CD14-positive monocyte (primary cell): ENCODE measurements at regions not wholly inside any gene's neighbourhood (a gene's known extent, or its start where the extent isn't known, plus 50 kb on each side); places are given as distances from the start of the nearest gene placed in this dataset.

ENCODE experiments used
- DNase-seq, 3 donors: peaks; one replicate each; pipeline ENCODE4 v3.0.0-alpha.2; 2011 to 2022
- H2AFZ ChIP-seq: 2 replicates; pipeline ENCODE4 v1.6.0; 2012; ENCODE audit warnings: mild to moderate bottlenecking, low read depth, low read length, inconsistent platforms; ENCODE audit not compliant: insufficient read depth, poor library complexity, severe bottlenecking
- H3K27ac ChIP-seq, 2 donors: 1 replicate in 1 of 2; 2 replicates in 1 of 2; pipeline ENCODE4 v1.5.1; 2012 to 2013; ENCODE audit warnings: low read length in 2 of 2, control low read depth in 1 of 2, inconsistent platforms in 1 of 2, low read depth in 1 of 2, mild to moderate bottlenecking in 1 of 2
- H3K27me3 ChIP-seq, 2 donors: one replicate each; pipeline versions ENCODE4 v1.6.0 to v1.6.1; 2011 to 2013; ENCODE audit warnings: low read length in 2 of 2; ENCODE audit not compliant: control insufficient read depth in 2 of 2, insufficient read depth in 2 of 2
- H3K36me3 ChIP-seq, 2 donors: replicated peaks in 1 of 2; 1 replicate in 1 of 2; 2 replicates in 1 of 2; pipeline versions ENCODE4 v1.5.1 to v1.6.1; 2012 to 2013; ENCODE audit warnings: low read length in 2 of 2, control low read depth in 1 of 2, inconsistent platforms in 1 of 2, mild to moderate bottlenecking in 1 of 2; ENCODE audit not compliant: insufficient read depth in 2 of 2, control insufficient read depth in 1 of 2
- H3K4me1 ChIP-seq, 2 donors: 1 replicate in 1 of 2; 2 replicates in 1 of 2; pipeline versions ENCODE4 v1.5.1 to v1.6.1; 2012 to 2013; ENCODE audit warnings: low read length in 2 of 2, control low read depth in 1 of 2, inconsistent platforms in 1 of 2, mild to moderate bottlenecking in 1 of 2, moderate library complexity in 1 of 2; ENCODE audit not compliant: insufficient read depth in 2 of 2, control insufficient read depth in 1 of 2
- H3K4me2 ChIP-seq: replicated peaks from 2 replicates; pipeline ENCODE3; 2012; ENCODE audit warnings: low read length, moderate library complexity, mild to moderate bottlenecking; ENCODE audit not compliant: poor library complexity, severe bottlenecking; ENCODE audit errors: extremely low read depth
- H3K4me3 ChIP-seq, 3 experiments: fragments of 200-600 bp in 1 of 3; sonication (generic) in 1 of 3; replicated peaks in 1 of 3; 1 replicate in 2 of 3; 2 replicates in 1 of 3; pipeline ENCODE4 v1.5.1; 2011 to 2013; ENCODE audit warnings: low read length in 3 of 3, mild to moderate bottlenecking in 3 of 3, control low read depth in 2 of 3, low read depth in 2 of 3, inconsistent platforms in 1 of 3, moderate library complexity in 1 of 3
- H3K79me2 ChIP-seq: 2 replicates; pipeline ENCODE4 v1.6.0; 2012; ENCODE audit warnings: mild to moderate bottlenecking, control low read depth, inconsistent platforms, low read length, moderate library complexity; ENCODE audit not compliant: insufficient read depth
- H3K9ac ChIP-seq: 2 replicates; pipeline ENCODE4 v1.6.0; 2017; ENCODE audit warnings: low read length, mild to moderate bottlenecking; ENCODE audit not compliant: insufficient read depth, poor library complexity, severe bottlenecking
- H3K9me3 ChIP-seq, 2 donors: replicated peaks in 1 of 2; 1 replicate in 1 of 2; 2 replicates in 1 of 2; pipeline versions ENCODE4 v1.5.1 to v1.6.1; 2012 to 2013; ENCODE audit warnings: low read length in 2 of 2, control low read depth in 1 of 2; ENCODE audit not compliant: control insufficient read depth in 1 of 2, insufficient read depth in 1 of 2
- H4K20me1 ChIP-seq: 2 replicates; pipeline ENCODE4 v1.6.0; 2012; ENCODE audit warnings: mild to moderate bottlenecking, low read length, control low read depth, moderate library complexity; ENCODE audit not compliant: insufficient read depth
- H3K27ac Mint-ChIP-seq, 7 donors: one replicate each; pipeline ENCODE4 v1.8.0; 2020; ENCODE audit warnings: mild to moderate bottlenecking in 7 of 7, mixed read lengths in 7 of 7, moderate library complexity in 6 of 7, inconsistent platforms in 2 of 7
- H3K27me3 Mint-ChIP-seq, 3 donors: one replicate each; pipeline ENCODE4 v1.8.0; 2021 to 2022; ENCODE audit warnings: low read depth in 3 of 3, mild to moderate bottlenecking in 3 of 3, mixed read lengths in 3 of 3, moderate library complexity in 3 of 3, inconsistent platforms in 1 of 3
- H3K36me3 Mint-ChIP-seq, 2 donors: one replicate each; pipeline ENCODE4 v1.8.0; 2020; ENCODE audit warnings: mixed read lengths in 2 of 2, inconsistent platforms in 1 of 2, mild to moderate bottlenecking in 1 of 2
- H3K4me1 Mint-ChIP-seq: one replicate; pipeline ENCODE4 v1.8.0; 2020; ENCODE audit warnings: mild to moderate bottlenecking, mixed read lengths
- H3K4me3 Mint-ChIP-seq, 2 donors: one replicate each; pipeline ENCODE4 v1.8.0; 2020; ENCODE audit warnings: mild to moderate bottlenecking in 2 of 2, mixed read lengths in 2 of 2, moderate library complexity in 1 of 2
- H3K9me3 Mint-ChIP-seq, 7 donors: one replicate each; pipeline ENCODE4 v1.8.0; 2020 to 2022; ENCODE audit warnings: mixed read lengths in 7 of 7, mild to moderate bottlenecking in 6 of 7, moderate library complexity in 6 of 7, inconsistent platforms in 2 of 7
- WGBS: methylation state at CpG from one replicate; pipeline ENCODE4 v1.1.5; 2013; ENCODE audit warnings: missing lambda C conversion rate; ENCODE audit not compliant: insufficient coverage; 5-methylcytosine and 5-hydroxymethylcytosine counted together
- intact Hi-C, 2 donors: fragments of 100-400 bp; cut with micrococcal nuclease; formaldehyde crosslinking; loops; one replicate each; pipeline versions ENCODE4 v1.15.0 to v1.15.1; 2023
- TF ChIP-seq, protein P1 (sequence below): fragments of 200-600 bp; IDR thresholded peaks from one replicate; pipeline ENCODE4 v1.8.0; 2022; ENCODE audit warnings: antibody characterized with exemption, mild to moderate bottlenecking

DNA sequence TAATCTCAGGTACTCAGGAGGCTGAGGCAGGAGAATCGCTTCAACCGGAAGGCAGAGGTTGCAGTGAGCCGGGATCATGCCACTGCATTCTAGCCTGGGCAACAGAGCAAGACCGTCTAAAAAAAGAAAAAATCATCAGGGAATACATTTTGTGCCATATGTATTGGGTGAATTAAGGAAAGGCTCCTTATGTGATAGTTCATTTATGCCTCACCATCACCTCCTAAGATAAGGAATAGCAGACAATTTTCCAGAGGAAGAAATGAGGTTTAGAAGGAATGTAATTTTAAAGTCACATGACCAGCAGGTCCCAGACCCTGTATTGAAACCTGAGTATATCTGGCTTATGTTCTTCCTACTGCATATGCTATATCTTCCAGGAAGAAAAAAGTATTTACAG lies 93.9 kb upstream of the FOXC1 start:
- Mint-ChIP-seq H3K27me3 (peaks cover 0 to 4% (median 0%) of the 10 kb centered on the region in 3 donors), H3K27ac (no peak overlapping the region), H3K36me3 (no peaks in the 10 kb centered on the region), H3K4me3 (no peak overlapping the region), H3K9me3 (peaks cover 0 to 8% (median 2%) of the 10 kb centered on the region in 7 donors), H3K4me1 (peaks cover 4% of the 10 kb centered on the region)
- no peak overlapping the region for H3K9ac ChIP-seq
- no peaks in the 10 kb centered on the region for H3K79me2 ChIP-seq
- H3K4me2 ChIP-seq = no peak overlapping the region
- intact Hi-C loops = no loop called here
- 100% methylated on average over 3 of the region's 4 CpGs for WGBS
- no peak overlapping the region for H3K27ac ChIP-seq
- H3K4me1 ChIP-seq = no peaks in the 10 kb centered on the region
- H3K4me3 ChIP-seq = no peak overlapping the region
- DNase-seq = no peak
- no peaks in the 10 kb centered on the region for H3K36me3 ChIP-seq
- no peak overlapping the region for H2AFZ ChIP-seq
- TF ChIP-seq, protein P1, sequence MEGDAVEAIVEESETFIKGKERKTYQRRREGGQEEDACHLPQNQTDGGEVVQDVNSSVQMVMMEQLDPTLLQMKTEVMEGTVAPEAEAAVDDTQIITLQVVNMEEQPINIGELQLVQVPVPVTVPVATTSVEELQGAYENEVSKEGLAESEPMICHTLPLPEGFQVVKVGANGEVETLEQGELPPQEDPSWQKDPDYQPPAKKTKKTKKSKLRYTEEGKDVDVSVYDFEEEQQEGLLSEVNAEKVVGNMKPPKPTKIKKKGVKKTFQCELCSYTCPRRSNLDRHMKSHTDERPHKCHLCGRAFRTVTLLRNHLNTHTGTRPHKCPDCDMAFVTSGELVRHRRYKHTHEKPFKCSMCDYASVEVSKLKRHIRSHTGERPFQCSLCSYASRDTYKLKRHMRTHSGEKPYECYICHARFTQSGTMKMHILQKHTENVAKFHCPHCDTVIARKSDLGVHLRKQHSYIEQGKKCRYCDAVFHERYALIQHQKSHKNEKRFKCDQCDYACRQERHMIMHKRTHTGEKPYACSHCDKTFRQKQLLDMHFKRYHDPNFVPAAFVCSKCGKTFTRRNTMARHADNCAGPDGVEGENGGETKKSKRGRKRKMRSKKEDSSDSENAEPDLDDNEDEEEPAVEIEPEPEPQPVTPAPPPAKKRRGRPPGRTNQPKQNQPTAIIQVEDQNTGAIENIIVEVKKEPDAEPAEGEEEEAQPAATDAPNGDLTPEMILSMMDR = no peak
- H3K27me3 ChIP-seq = no peaks in the 10 kb centered on the region
- no peaks in the 10 kb centered on the region for H3K9me3 ChIP-seq
- H4K20me1 ChIP-seq = no peaks in the 10 kb centered on the region

DNA sequence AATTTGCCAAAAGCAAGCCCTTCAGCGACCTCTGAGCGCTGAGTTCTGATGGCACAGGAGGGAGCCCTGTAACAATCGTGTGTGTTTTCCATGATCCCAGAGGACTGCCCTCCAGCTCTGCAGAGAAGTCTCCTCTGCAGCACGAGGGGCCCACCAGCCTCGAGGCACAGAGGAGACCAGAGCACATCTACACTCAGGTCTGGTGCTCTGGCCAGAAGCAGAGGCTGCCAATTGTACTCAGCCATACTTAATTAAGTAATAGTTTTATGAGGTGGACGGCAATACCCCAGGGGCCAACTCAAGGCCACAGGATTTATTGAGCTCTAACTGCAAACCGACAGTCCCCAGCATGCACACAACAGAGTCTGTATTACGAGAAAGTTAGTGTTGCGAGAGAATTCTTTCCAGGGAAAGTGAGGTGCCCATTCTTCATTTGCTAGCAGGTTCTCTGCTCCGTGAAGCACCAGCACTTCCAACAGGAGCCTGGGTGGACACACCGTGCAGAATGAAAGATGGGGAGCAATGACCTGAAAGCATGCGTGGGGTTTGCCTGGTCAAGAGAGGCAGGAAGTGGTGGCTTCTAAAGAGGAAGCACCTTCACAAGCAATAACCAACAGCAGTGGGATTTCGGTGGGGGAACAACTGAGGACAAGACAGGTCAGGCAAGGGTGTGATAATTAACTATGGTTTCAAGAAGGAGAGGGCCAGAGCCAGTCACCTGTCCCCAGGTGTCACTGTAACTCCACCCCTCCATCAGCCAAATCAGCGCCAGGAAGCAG lies 92.8 kb upstream of the FOXC1 start:
- Mint-ChIP-seq H3K27me3 (peaks cover 0 to 5% (median 2%) of the 10 kb centered on the region in 3 donors), H3K9me3 (peaks cover 0 to 10% (median 2%) of the 10 kb centered on the region in 7 donors), H3K36me3 (no peaks in the 10 kb centered on the region), H3K27ac (peak overlapping the region in 1 of 7 donors; percentile 12), H3K4me3 (no peak overlapping the region), H3K4me1 (peaks cover 4% of the 10 kb centered on the region)
- Histone ChIP-seq H3K27ac (no peak overlapping the region), H4K20me1 (no peaks in the 10 kb centered on the region), H3K9ac (no peak overlapping the region), H3K79me2 (no peaks in the 10 kb centered on the region), H2AFZ (no peak overlapping the region), H3K4me3 (no peak overlapping the region), H3K27me3 (no peaks in the 10 kb centered on the region), H3K4me1 (no peaks in the 10 kb centered on the region), H3K36me3 (no peaks in the 10 kb centered on the region), H3K9me3 (no peaks in the 10 kb centered on the region), H3K4me2 (no peak overlapping the region)
- TF ChIP-seq, protein P1 = no peak
- WGBS = 64% methylated on average over 11 of the region's 14 CpGs
- intact Hi-C loops = no loop called here
- DNase-seq = no peak
